OCI-LY3 (cell line): ENCODE measurements at regions not wholly inside any gene's neighbourhood (a gene's known extent, or its start where the extent isn't known, plus 50 kb on each side); places are given as distances from the start of the nearest gene placed in this dataset.

ENCODE experiments used
- CTCF ChIP-seq: fragments of 200-600, 300-600 bp; sonication (generic); IDR thresholded peaks from 2 replicates; pipeline ENCODE4 v1.5.1; 2014; ENCODE audit warnings: antibody characterized with exemption, low read length, low read depth
- EZH2phosphoT487 ChIP-seq: fragments of 200-600 bp; shearing (Covaris generic); IDR thresholded peaks from 2 replicates; pipeline ENCODE4 v1.6.1; 2018; ENCODE audit warnings: antibody characterized with exemption, mixed run types, low read depth

- TF ChIP-seq CTCF (no peak), EZH2phosphoT487 (no peak)
These were observed 84.2 kb upstream of the FGGY start for GRCh38 chr1:59212706-59213105.
